Stimulated activated CD4-positive, alpha-beta T cell treated with anti-CD3 and anti-CD28 coated beads, Interleukin-1b, Interleukin-23, amount 100 ng/mL, for 4 hours (primary cell): ENCODE measurements at regions not wholly inside any gene's neighbourhood (a gene's known extent, or its start where the extent isn't known, plus 50 kb on each side); places are given as distances from the start of the nearest gene placed in this dataset.

Source experiments
- DNase-seq, 2 donors: peaks; one replicate each; pipeline ENCODE4 v3.0.0-alpha.2; 2020; ENCODE audit warnings: low read depth in 2 of 2

DNA sequence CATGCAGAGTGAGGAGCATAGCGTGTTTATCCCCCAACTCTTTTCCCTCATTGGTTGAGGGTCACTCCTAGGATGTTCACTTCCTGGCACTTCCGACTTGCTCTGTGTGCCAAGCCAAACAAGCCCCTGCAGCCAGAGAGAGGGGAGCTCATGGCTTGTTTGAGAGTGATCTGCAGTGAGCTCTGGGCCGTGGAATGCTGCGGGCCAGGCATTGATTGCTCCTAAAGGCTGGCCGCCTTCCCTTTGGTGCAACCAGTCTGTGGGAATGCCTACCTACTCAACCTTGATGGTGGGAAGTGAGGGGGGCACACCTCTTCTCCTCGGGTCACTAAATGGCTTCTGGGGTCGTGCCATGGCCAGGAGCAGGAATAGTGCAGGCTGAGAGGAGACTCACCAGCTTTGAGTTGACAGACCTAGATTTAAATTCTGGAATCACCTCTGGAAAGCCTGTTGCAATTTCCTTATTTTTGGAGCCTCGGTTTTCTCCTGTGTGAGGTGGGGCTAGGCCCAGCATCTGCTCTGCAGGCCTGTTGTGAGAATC, 152.0 kb upstream of the STX18 start:
- DNase-seq, result no peak

DNA sequence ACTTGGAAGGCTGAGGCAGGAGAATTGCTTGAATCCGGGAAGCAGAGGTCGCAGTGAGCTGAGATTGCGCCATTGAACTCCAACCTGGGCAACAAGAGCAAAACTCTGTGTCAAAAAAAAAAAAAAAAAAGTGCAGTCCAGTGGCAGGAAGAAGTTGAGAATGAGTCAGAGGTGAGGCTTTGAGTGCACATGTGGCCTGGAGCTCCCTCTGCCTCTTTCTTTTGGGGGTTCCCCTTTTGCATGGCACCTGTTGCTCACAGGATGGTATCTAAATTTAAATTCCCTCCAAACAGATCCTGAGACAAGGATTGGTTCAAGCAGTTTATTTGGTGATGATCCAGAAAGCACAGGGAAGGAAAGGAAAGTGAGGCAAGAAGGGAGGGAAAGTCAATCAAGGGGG, 151.4 kb upstream of the STX18 start:
- DNase-seq, result no peak

DNA sequence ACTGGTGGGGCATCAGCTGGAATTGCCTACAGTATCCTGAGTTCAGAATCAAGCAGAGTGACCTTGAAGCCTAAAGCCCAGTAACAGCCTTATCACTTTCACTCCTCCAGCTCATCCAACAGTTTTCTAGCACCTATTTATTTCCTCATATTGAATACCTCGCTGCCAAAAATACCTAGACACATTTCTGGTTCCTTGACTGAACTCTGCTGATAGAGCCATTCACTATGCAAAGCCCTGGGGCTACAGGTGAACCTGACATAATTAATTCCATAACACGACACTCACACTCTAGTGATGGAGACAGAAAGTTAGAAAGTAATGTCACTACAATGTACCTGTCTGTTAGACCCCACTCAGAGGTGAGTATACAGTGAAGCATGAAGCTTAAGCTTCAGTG, 149.0 kb upstream of the STX18 start:
- no peak for DNase-seq

DNA sequence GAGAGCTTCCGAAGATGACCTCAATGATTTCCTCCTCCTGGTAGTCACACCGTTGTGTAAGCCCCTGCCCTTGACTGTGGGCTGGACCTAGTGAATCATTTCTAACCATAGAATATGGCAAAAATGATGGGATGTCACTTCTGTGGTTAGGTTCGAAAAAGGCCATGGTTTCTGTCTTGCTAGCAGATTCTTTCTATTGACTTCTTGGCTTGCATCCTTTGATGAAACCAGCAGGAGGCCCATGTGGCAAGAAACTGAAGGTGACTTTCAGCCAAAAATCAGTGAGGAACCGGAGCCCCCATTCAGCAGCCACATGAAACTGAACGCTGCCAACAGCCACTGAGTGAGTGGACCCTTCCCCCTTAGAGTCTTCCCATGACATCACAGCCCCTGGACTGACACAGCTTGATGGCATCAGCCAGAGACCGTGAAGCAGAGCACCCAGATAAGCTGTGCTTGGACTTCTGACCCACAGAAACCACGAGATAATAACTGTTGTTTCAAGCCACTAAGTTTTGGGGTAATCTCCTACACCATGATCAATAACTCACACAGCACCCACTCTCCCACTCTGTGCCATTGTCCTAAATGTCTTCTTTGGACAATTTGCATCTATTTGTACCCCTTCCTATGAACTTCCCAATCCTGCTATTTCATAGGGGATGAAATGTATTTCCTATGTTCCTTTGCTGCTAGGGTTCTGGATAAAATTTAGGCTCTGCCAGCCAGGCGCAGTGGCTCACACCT, 148.0 kb upstream of the STX18 start:
- DNase-seq, result no peak

DNA sequence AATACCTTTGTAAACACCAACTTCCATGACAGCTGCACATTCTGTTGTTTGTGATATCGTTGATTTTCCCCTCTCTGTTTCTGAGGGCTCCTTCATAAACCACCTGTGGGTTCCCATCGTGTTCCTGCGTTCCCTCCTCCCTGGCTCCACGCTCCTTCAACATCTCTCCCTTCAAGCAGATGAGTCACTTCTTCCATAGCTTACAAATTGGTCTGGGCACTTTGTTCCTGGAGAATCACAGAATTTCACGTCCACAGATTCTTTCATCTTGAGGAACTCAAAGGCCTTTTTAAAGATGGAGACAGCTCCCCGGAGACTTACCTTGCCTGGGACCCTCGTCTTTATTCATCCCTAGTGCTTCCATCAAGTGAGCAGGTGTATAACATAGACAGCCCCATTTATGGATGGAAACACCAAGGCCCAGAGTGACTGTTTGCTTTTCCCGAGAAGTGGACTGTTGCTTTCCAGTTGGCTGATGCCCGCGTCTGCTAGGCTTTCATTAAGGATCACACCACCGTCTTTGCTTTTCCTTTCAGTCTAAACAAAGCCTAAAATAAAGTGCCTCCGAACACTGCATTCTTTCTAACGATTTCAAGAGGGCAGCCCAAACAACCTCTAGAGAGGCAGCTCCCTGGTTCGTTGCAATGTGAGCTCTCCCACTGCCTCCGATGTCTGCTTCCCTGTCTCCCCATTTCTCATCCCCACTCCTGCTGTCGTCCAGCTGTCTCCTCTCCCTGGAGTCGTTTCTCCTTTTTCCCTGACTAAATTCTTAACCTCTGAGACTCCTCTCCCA, 146.3 kb upstream of the STX18 start:
- no peak for DNase-seq

DNA sequence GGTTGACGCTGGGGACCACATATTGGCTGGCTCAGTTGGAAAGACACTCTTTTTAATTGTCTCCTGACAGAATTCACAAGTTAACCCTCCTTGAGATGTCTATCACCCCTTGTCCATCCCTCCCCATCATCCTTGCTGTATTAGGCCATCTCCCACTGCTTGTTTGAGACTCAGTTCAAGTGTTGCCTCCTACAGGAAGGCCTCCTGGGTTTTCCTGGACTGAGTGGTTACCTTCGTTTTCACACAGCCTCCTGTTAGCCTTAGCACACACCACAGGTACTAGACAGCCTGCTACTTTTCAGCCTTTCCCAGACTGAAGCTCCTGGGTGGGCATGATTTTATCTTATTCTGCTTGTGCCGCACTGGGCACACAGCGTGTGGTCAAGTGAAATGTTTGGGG, 145.3 kb upstream of the STX18 start:
- no peak for DNase-seq

DNA sequence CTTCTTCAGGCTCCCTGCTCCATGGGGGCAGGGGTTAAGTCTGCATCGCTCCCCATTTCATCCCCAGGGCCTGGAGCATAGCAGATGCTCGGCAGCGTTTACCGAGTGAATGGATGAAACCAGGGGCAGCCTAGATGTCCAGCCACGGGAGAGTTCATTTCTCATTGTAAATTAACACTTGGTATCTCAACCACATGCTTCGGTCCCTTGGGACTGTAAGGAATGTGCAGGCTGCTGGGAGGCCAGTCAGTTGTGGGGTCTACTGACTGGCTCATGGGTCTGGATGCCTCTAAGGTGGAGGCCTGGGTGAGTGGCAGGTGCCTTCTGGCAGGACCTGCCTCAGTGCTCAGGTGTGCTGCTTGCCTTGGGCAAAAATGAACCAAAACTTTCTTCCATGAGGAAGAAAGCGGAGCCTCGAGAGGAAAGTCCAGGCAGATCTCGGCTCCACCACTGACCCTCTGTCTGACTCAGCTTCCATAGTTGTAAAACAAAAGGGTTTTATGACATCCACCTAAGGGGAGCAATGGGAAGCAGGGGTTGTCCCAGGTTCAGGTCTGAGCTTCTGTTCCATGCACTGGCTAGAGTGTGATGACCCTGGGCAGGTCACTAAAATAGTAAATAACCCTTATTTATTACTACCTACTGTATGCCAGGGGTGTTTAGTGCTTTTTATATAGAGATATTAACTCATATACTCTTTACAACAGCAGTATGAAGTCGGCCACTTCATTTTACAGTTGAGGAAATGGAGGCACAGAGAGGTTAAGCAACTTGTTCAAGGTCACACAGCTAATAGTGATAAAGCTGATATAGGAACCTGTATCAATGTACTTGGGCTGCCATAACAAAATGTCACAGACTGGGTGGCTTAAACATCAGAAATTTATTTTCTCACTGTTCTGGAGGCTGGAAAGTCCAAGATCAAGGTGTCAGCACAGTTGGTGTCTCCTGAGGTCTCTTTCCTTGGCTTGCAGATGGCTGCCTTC, 144.3 kb upstream of the STX18 start:
- DNase-seq, result no peak

DNA sequence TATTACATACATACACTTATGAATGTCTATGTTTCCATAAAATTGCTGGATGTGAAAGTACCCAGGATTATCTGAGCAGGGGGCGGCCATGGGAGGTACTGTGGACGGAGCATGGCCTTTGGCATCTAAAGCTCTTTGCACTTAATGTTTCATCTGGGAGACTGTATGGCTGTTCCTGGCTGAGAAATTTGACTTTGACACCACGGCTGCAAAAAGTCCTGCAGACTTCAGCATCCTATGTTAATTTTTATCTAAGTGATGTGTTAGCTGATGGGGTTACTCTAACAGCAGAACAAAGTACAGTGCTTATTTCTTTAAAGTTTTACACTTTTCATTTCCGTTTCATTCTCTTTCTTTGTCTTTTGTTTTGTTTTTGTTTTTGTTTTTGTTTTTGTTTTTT, 139.8 kb upstream of the STX18 start:
- DNase-seq, result no peak

DNA sequence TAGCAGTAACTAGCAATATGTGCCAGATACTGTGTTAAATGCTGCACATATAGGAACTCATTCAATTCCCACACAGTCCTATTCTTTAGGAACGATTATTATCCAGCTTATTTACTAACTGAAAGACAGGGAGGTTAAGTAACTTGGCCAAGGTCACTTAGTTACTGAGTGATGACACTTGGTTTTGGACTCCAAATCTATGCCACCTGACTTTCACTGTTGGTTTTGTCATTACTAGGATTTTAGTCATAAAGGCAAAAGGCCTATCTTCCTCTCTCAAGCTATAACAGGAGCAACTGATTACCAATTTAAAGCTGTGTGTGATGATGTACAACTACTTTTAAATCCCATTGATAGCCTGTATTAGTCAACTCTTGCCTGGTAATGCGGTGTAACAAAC, 138.9 kb upstream of the STX18 start:
- no peak for DNase-seq

DNA sequence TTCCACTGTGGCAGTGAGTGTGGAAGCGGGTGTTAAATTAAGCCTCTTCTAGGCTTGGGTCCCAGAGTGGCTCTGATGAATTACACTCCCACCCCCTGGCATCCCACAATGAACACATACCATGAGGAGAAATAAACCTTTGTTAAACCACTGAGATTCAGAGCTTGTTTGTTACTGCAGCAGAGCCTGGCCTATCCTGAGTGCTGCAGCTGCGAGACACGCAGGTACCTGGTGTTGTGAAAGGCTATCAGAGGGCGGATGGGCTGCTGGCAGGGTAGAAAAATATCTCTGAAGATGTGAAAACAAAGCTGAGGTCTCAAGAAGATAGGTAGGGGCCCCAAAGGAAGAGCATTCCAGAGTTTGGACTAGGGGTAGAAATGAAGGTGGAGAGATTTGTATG, 138.4 kb upstream of the STX18 start:
- no peak for DNase-seq

DNA sequence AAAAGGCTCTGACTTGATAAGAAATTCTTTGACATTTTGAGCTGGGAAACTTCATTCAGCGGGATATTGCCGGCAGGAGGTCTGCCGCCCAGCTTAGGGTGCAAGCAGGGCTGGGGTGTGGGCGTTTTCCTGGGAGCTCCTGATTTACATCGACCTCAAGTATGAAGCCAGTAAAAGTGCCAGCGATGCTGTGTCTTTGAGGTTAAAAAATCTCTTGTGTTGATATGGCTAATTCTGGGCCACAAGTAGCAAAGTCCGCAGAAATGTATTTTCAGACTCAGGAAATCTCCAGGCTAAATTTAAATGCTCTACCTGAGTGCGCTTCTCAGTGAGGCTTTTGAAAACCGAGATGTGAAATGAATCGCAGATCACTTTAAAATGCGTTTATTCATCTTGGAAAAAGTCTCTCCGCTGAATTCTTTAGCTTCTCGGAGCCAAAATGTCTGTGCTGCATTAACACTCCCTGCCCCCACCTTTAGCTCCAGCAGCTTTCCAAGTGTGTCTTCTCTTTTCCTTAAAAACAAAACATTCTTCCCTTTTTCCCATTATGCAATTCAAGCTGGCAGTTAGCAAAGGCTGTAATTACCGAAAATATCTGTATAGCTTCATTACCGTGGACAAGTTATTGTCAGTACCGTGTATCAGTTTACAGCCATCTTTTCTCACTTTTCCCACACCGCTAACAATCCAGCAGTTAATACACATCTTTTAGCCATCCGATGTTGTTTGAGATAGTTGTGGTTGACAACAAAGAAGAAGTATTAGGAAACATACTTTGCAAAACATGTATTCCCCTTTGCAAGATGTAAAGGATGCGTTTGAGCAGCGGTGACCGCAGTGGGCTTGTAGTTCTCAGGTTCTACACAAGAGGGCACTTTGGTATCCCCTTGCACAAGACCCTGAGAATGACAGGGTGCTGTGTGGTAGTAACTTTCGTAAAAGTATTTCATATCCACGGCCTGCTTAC, 136.0 kb upstream of the STX18 start:
- no peak for DNase-seq

DNA sequence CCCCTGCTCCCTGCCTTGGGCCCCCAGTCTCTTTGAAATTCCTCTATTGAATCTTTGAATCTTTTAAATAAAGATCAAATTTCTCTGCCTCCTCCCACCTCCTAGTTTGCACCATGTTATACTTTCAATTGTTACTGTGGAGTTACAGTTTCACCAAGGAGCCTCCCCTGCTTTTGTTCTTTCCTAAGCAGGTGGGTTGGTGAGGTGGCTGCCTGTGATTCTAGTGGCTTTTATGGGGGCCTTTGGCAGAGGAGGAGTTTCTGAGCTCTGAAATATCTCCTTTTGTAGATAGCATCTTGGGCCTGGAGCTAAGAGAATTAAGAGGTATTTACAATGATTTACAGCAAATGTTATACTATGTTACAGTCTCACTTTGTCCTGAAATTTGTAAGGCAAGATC, 133.8 kb upstream of the STX18 start:
- no peak for DNase-seq

DNA sequence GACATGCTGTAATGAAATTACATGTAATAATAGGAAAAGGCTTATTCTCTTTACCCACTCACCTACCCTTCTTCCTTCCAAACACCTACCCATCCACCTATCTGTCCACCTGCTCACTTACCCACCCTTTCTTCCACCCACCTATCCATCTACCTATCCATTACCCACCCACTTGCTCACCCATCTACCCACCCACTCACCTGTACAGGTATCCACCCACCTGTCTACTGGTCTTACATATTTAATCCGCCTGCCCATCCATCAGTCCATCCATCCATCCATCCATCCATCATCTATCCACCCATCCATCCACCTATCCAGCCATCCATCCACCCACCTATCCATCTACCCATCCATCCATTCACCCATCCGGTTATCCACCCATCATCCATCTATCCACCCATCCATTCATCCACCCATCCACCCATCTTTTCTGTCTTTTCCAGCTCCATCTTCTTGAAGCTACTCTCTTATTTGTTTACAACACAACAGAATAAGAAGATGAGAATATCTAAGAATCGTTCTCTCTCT, 133.3 kb upstream of the STX18 start:
- DNase-seq, result no peak

DNA sequence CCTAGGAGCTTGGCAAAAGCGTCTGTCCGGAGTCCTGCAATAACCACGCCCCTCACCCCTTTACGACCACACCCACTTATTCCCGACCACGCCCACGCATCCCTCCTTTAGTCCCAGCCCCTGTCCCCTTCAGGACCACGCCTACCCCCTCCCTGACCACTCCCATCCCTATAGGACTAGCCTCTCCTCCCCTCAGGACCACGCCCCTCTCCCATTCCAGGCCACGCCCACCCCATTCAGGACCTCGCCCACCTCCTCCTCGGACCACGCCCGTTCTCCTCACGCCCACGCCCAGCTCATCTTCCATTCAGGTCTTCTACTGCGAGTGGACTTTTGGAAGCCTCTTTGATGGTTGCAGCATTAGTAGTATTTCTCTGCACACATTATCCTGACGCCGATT, 131.2 kb upstream of the STX18 start:
- DNase-seq, result no peak

DNA sequence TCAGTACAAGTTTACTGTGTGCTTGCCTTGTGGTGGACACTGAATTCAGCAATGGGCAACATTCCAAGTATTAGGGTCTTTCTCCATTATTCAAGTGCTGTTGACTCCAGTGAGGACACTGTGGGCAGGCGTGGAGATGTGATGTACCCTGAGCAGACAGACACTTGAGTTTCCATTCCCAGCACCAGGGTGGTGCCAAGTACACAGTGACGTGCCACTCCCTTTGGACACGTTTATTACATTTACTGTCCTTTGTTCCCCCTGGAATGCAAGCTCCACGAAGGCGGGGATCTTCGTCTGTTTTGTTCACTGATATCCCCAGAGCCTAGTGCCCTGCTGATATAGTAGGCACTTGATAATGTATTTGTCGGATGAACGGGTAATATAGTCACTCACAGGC, 130.6 kb upstream of the STX18 start:
- no peak for DNase-seq

DNA sequence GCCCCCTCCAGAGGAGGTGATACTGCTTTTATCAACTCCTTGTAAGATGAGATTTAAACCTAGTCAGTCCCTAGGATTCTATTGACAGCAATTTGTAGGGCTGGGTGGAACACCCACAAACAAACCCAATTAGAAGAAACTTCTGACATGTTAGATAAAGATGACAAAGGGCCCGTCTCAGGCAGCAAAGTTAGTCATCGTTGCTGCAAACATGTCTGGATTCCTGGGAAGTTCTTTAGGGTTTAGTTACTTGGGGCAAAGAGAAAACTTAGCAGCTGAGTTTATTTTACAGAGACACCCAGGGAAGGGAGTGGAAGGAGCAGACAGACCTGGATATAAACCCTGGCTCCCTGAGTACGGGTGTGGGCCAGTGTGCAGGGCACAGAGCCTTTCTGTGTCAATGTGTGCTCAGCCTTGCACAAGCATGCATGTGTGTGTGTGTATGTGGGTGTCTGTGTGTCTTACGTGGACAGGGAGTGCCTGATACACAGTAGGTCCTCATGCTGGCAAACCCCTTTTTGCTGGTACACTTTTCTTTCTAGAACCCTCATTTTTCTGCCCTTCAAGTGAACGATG, 130.0 kb upstream of the STX18 start:
- DNase-seq, result no peak

DNA sequence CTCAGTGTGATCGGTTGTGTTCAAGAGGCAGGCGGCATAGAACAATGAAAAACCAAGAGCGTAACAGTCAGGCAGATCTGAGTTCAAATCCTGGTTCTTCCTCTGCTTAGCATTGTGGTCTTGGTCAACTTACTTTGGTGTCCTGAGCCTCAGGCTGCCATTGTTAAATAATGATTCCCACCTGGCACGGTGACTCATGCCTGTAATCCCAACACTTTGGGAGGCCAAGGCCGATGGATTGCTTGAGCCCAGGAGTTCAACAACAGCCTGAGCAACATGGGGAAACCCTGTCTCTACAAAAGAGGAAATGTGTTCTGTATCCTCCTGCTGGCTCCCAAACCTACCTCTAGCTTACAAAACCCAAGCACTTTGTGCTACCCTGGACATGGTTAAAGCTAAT, 129.0 kb upstream of the STX18 start:
- DNase-seq, result no peak

DNA sequence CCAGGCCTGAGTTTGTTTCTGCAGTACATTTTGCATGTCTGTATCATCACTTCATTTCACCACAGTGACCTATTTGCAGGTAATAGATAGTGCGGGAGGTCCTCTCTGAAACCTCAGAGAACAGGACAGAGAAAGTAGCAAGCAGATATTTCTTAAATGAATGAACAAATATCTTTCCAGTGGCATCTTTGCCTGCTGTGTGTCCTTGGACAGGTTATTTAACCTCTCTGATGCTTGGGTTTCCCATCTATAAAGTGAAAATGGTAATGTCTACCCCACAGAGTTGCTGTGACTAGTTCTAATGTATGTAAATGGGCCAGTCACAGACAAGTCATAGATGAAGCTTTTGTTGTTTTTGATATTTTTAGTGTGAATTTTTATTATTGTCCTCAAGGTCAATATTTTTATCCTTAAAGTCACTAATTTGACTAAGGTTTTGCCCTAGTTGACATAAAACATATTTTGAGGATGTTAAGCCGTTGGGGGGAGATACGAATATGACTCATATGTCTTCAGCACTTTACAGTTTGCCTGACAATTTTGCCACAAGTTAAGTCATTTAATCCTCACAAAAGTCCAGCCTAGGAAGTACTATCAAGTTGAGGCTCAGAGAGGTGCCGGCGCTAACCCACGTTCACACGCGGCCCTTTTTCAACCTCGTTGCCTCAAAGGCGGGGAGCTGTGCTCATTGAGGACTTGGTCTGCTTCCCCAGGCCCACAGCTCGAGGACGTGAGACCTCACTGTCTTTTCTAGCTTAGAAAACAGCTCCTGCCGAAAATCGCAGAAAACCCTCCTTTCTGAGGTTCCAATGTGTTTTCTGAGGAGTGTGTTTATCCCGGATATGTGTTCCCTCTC, 126.7 kb upstream of the STX18 start:
- DNase-seq, result no peak

DNA sequence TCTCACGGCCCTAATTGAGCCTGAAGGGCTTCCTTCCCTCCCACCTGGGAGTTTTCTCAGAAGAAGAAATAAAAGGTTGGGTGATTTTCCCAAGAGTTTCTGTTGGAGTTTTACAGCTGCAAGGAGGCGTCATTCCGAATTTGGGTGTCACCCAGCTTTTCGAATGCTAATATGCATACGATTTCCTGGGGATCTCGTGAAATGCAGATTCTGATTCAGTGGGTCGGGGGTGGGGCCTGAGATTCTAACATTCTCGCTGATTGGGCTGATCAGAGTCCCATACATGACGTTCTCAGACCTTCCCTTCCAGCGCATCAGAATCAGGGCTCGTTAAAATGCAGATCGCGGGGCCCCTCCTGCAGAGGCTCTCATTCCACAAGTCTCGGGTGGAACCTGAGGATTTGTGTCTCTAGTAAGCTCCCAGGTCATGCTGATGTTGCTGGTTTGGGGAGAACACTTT, 125.8 kb upstream of the STX18 start:
- DNase-seq, result no peak
